HK-2 (cell line): ENCODE measurements at regions not wholly inside any gene's neighbourhood (a gene's known extent, or its start where the extent isn't known, plus 50 kb on each side); places are given as distances from the start of the nearest gene placed in this dataset.
"Not testable (repeated sequence)": the region's sequence is repeated elsewhere in the genome, so short reads cannot be mapped to it uniquely, and the experiment has no call there.

Source experiments
- DNase-seq: peaks from one replicate; pipeline ENCODE4 v3.0.0-alpha.2; 2018; ENCODE audit not compliant: unreplicated experiment

- DNase-seq, result no peak
Observed at GRCh38 chr2:203629699-203630098, 76.7 kb upstream of the CD28 start.

DNA sequence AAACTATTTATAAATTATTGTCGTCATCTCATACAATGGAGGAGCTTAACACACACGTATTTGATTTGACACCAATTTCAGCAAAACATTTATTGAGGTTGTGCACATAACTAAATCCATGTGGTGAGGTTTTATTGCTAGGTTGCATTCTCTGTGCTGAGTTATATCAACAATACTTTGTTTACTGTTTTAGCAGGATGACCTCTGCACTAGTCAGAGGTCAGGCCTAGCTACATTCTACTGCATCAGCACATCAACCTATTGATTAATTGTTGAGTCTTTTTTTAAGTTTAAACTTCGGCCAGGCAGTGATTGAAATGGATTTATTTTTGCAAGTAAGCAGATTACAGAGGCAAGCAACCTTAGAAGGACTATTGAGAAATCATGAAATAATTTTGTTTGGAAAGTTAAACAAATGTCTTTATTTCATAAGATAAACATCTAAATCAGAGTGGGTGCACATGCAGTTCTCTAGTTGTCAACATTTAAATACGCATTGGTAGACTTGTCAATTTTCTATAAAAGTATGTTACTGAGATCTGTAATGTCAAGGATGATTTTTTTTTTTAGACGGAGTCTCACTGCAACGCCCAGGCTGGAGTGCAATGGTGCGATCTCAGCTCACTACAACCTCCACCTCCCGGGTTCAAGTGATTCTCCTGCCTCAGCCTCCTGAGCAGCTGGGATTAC lies 75.2 kb upstream of the CD28 start:
- no peak for DNase-seq

GRCh38 chr2:203636588-203637470 lies 69.6 kb upstream of the CD28 start:
- no peak for DNase-seq

DNA sequence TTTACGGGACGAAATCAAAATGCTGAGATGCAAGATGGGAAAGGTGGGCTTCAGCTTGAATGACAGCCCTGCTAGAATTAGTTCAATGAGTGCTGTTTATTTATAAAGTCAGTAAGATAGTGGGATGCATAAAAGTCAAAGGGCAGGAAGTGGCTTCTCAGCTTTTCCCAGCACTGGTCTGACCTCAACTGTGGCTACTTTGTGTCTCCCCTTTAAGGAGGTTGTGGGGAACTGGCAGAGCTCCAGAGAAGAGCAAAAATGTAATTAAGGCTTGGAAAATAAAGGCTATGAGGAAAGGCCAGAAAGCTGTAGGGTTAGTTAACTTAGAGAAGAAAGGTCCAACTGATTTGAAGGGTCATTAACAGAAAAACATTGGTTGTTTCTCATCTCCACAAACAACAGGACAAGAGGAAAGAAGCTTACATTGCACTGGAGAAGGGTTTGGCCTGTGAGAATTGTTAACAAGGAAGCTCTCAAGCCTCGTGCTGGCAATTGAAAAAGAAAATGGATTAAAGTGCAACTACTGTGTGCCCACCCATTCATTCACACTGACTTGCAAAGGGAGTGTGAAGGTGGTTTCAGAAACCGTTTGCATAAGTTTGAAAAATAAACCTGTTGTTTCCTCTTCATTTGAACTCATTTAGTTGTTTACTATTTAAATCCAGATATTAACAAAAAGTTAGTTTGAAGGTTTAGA lies 68.8 kb upstream of the CD28 start:
- no peak for DNase-seq

DNA sequence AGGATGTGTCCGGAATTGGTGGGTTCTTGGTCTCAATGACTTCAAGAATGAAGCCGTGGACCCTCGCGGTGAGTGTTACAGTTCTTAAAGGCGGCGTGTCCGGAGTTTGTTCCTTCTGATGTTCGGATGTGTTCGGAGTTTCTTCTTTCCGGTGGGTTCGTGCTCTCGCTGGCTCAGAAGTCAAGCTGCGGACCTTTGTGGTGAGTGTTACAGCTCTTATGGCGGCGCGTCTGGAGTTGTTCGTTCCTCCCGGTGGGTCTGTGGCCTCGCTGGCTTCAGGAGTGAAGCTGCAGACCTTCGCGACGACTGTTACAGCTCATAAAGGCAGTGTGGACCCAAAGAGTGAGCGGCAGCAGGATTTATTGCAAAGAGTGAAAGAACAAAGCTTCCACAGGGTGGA lies 64.6 kb upstream of the CD28 start:
- not testable (repeated sequence) for DNase-seq

DNA sequence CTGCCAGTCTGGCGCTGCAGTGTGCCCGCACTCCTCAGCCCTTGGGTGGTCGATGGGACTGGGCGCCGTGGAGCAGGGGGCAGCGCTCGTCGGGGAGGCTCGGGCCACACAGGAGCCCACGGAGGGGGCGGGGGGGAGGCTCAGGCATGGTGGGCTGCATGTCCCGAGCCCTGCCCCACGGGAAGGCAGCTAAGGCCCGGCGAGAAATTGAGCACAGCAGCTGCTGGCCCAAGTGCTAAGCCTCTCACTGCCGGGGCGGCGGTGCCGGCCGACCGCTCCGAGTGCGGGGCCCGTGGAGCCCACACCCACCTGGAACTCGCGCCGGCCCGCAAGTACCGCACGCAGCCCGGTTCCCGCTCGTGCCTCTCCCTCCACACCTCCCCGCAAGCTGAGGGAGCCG lies 63.6 kb upstream of the CD28 start:
- DNase-seq, result not testable (repeated sequence)

DNA sequence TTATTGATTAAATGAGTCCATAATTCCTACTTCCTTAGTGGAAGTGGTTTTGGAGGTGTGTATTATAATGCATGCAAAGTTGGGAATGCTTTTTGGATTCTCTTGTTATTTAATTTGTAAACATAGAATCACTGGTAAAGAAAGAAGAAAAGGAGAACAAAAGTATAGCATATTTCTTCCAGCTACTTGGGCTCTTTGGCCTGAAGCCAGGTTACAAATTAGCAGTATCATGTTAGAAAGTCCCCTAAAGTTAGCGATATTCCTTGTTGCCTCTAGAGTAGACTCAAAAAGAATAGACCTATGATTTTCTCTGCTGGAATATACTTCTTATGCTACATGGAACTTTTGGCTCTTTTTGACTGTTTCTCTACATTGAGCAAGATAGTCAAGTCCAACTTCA lies 60.6 kb upstream of the CD28 start:
- no peak for DNase-seq

DNA sequence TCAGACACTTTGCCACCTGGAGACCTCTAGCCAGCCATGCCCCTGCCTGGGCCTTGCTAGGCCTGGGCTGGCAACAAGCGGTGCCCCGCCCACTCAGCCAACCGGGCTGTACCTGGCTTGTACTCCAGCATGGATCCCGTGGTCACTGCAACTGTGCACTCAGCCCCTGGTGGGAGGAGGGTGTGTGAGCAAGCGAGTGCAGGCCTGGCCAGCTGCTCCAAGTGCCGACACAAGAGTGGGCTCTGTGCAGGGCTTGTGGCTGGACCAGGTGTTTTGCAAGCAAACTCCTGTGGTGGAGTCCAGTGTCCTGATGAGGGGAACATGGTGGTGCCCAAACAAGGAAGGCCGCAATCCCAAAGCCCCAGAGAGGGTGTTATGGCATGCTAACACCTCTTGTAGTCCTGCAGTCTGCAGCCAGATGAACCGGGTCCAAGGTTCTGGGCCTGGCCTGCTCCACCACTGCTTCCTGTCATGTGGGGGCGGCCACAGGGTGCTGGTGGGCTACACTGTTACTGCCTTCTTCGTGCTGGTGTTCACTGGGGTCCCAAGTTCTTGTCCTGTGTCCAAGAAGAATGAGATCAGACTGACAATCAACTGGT lies 60.1 kb upstream of the CD28 start:
- no peak for DNase-seq

- DNase-seq, result no peak
Observed at GRCh38 chr2:203646961-203647360, 59.5 kb upstream of the CD28 start.

- DNase-seq, result no peak
Observed at GRCh38 chr2:203647579-203647978, 58.9 kb upstream of the CD28 start.

GRCh38 chr2:203648273-203648672 lies 58.2 kb upstream of the CD28 start:
- DNase-seq, result no peak

DNA sequence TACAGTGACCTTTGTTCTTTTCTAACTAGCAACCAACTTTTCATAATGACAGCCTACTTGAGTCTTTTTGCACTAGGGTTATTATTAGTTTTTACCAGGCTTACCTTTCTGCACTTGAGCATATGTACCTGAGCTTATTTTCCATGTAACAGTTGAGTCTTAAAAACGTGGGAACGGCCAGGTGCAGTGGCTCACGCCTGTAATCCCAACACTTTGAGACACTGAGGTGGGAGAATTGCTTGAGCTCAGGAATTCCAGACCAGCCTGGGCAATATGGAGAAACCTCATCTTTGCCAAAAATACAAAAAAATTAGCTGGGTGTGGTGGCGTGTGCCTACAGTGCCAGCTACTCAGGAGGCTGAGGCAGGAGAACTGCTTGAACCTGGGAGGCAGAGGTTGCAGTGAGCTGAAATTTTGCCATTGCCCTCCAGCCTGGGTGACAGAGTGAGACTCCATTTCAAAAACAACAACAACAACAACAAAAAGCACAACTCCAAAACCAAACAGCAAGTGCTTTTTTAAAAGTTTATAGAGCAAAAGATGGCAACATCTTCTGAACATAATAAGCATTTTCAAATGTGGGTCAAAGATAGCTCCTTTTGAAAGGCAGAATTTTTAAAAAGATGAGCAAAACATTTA lies 57.1 kb upstream of the CD28 start:
- no peak for DNase-seq

GRCh38 chr2:203650860-203651613 lies 55.4 kb upstream of the CD28 start:
- DNase-seq, result no peak

DNA sequence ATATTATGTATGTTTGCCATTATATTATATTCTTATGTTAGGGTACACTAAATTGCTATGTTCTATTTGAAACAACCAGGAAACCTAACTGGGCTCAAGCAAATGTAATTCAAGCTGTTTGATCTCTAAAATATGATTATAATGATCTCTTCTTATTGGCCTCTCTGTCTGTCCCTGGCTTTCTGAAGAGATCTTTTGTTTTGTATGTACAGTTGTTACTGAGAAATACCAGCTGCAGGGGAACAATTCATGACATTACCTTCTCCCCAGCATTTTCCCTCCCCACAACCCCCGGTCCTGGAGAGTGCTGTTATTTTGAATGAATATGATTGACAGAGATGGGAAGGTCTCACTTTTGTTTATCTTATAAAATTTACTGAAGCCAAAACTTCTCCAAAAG lies 54.8 kb upstream of the CD28 start:
- DNase-seq, result no peak

DNA sequence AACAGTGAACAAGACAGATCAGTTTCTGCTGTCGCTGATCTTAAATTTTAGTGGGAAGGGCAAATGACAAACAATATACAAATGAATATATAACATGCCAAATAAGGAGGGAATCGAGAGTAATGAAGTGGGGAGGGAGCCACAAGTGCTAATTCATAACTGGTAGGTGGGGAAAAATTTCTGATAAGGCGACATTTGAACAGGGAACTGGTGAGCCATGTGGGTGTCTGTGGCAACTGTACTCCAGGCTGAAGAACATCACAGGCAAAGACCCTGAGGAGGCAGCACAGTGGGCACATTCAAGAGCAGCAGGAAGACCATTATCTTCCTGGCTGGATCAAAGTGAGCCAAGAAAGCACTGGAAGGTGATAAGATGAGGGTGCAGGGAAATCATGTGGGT lies 51.6 kb upstream of the CD28 start:
- no peak for DNase-seq

GRCh38 chr2:203656522-203657287 lies 49.7 kb upstream of the CD28 start:
- no peak for DNase-seq
